H9 (cell line): ENCODE measurements at regions not wholly inside any gene's neighbourhood (a gene's known extent, or its start where the extent isn't known, plus 50 kb on each side); places are given as distances from the start of the nearest gene placed in this dataset.

ENCODE experiments used
- DNase-seq: peaks from one replicate; pipeline ENCODE4 v3.0.0-alpha.2; 2017
- H2AFZ ChIP-seq: one replicate; pipeline ENCODE4 v1.6.1; 2013; ENCODE audit warnings: mild to moderate bottlenecking, low read length, control low read depth, moderate library complexity
- H2AK5ac ChIP-seq: 2 replicates; pipeline ENCODE4 v1.6.1; 2013; ENCODE audit warnings: low read length, control low read depth, mixed read lengths; ENCODE audit not compliant: insufficient read length
- H2BK120ac ChIP-seq: one replicate; pipeline ENCODE4 v1.6.1; 2013; ENCODE audit warnings: low read depth, mild to moderate bottlenecking, low read length, control low read depth, inconsistent platforms; ENCODE audit not compliant: poor library complexity, severe bottlenecking
- H2BK12ac ChIP-seq: 2 replicates; pipeline ENCODE4 v1.6.1; 2013; ENCODE audit warnings: low read length, control low read depth, mixed read lengths, low read depth; ENCODE audit not compliant: insufficient read length
- H2BK15ac ChIP-seq: 2 replicates; pipeline ENCODE4 v1.6.1; 2013; ENCODE audit warnings: low read depth, low read length, control low read depth
- H2BK20ac ChIP-seq: one replicate; pipeline ENCODE4 v1.6.1; 2013; ENCODE audit warnings: low read depth, mild to moderate bottlenecking, low read length, control low read depth, inconsistent platforms; ENCODE audit not compliant: poor library complexity, severe bottlenecking
- H2BK5ac ChIP-seq: 2 replicates; pipeline ENCODE4 v1.6.1; 2013; ENCODE audit warnings: low read length, control low read depth, mixed read lengths; ENCODE audit not compliant: insufficient read length
- H3K14ac ChIP-seq: 2 replicates; pipeline ENCODE4 v1.6.1; 2013; ENCODE audit warnings: low read length, control low read depth; ENCODE audit not compliant: insufficient read depth
- H3K18ac ChIP-seq: 2 replicates; pipeline ENCODE4 v1.6.1; 2013; ENCODE audit warnings: low read depth, mild to moderate bottlenecking, mixed read lengths, low read length, control low read depth; ENCODE audit not compliant: insufficient read length
- H3K23ac ChIP-seq: 2 replicates; pipeline ENCODE4 v1.6.1; 2013; ENCODE audit warnings: low read length, control low read depth, mixed read lengths, low read depth; ENCODE audit not compliant: insufficient read length
- H3K23me2 ChIP-seq: 2 replicates; pipeline ENCODE4 v1.6.1; 2013; ENCODE audit warnings: low read depth, mild to moderate bottlenecking, mixed read lengths, low read length, control low read depth; ENCODE audit not compliant: insufficient read length, poor library complexity, severe bottlenecking
- H3K27ac ChIP-seq: 2 replicates; pipeline ENCODE4 v1.5.1; 2013; ENCODE audit warnings: low read length, control low read depth, mixed read lengths, low read depth; ENCODE audit not compliant: insufficient read length
- H3K27me3 ChIP-seq: 2 replicates; pipeline ENCODE4 v1.6.1; 2013; ENCODE audit warnings: low read length, control low read depth, inconsistent platforms; ENCODE audit not compliant: insufficient read depth
- H3K4ac ChIP-seq: 2 replicates; pipeline ENCODE4 v1.6.1; 2013; ENCODE audit warnings: low read depth, mild to moderate bottlenecking, control low read depth, inconsistent platforms, low read length, moderate library complexity
- H3K4me1 ChIP-seq: 2 replicates; pipeline ENCODE4 v1.6.1; 2013; ENCODE audit warnings: low read length, control low read depth, inconsistent platforms; ENCODE audit not compliant: insufficient read depth
- H3K4me2 ChIP-seq: 2 replicates; pipeline ENCODE4 v1.6.1; 2013; ENCODE audit warnings: low read length, control low read depth, mixed read lengths; ENCODE audit not compliant: insufficient read length, insufficient read depth
- H3K56ac ChIP-seq: 2 replicates; pipeline ENCODE4 v1.6.1; 2013; ENCODE audit warnings: low read depth, mild to moderate bottlenecking, mixed read lengths, low read length, control low read depth; ENCODE audit not compliant: insufficient read length
- H3K79me1 ChIP-seq: 2 replicates; pipeline ENCODE4 v1.6.1; 2013; ENCODE audit warnings: low read depth, mild to moderate bottlenecking, moderate library complexity, low read length, control low read depth, inconsistent platforms; ENCODE audit not compliant: insufficient read depth, poor library complexity, severe bottlenecking
- H3K79me2 ChIP-seq: 2 replicates; pipeline ENCODE4 v1.6.1; 2013; ENCODE audit warnings: low read length, control low read depth, inconsistent platforms; ENCODE audit not compliant: insufficient read depth
- H3K9ac ChIP-seq: 2 replicates; pipeline ENCODE4 v1.6.1; 2013; ENCODE audit warnings: low read length, control low read depth, mixed read lengths; ENCODE audit not compliant: insufficient read length; ENCODE audit errors: extremely low read depth
- H3K9me3 ChIP-seq: one replicate; pipeline ENCODE4 v1.6.1; 2013; ENCODE audit warnings: low read depth, low read length, inconsistent platforms; ENCODE audit not compliant: control insufficient read depth
- H3T11ph ChIP-seq: one replicate; pipeline ENCODE4 v1.6.1; 2013; ENCODE audit warnings: mild to moderate bottlenecking, low read length, control low read depth, inconsistent platforms
- H4K20me1 ChIP-seq: one replicate; pipeline ENCODE4 v1.6.1; 2013; ENCODE audit not compliant: control insufficient read depth, insufficient read length, insufficient read depth
- H4K5ac ChIP-seq: 2 replicates; pipeline ENCODE4 v1.6.1; 2013; ENCODE audit warnings: low read depth, mild to moderate bottlenecking, mixed read lengths, low read length, control low read depth; ENCODE audit not compliant: insufficient read length
- H4K8ac ChIP-seq: replicated peaks from 2 replicates; pipeline ENCODE4 v1.6.1; 2013; ENCODE audit warnings: low read length, control low read depth, mixed read lengths, low read depth; ENCODE audit not compliant: insufficient read length
- H4K91ac ChIP-seq: 2 replicates; pipeline ENCODE4 v1.6.1; 2013; ENCODE audit warnings: low read depth, mild to moderate bottlenecking, moderate library complexity, mixed read lengths, low read length, control low read depth; ENCODE audit not compliant: insufficient read length
- H3K27ac Mint-ChIP-seq, 3 experiments: 2 replicates in 2 of 3; 3 replicates in 1 of 3; pipeline ENCODE4 v1.8.0; 2020 to 2021; ENCODE audit warnings: mixed read lengths in 3 of 3, mild to moderate bottlenecking in 1 of 3, moderate library complexity in 1 of 3
- H3K27me3 Mint-ChIP-seq: 2 replicates; pipeline ENCODE4 v1.8.0; 2021; ENCODE audit warnings: low read depth, mild to moderate bottlenecking, moderate library complexity, mixed read lengths
- H3K36me3 Mint-ChIP-seq, 3 experiments: 2 replicates in 2 of 3; 3 replicates in 1 of 3; pipeline ENCODE4 v1.8.0; 2020 to 2021; ENCODE audit warnings: low read depth in 3 of 3, mixed read lengths in 3 of 3; ENCODE audit not compliant: insufficient read depth in 1 of 3
- H3K4me1 Mint-ChIP-seq, 2 experiments: 2 replicates each; pipeline ENCODE4 v1.8.0; 2020; ENCODE audit warnings: mixed read lengths in 2 of 2
- H3K4me3 Mint-ChIP-seq, 2 experiments: 2 replicates in 1 of 2; 3 replicates in 1 of 2; pipeline ENCODE4 v1.8.0; 2020 to 2021; ENCODE audit warnings: mild to moderate bottlenecking in 2 of 2, mixed read lengths in 2 of 2, moderate library complexity in 1 of 2
- H3K9me3 Mint-ChIP-seq, 2 experiments: 2 replicates in 1 of 2; 3 replicates in 1 of 2; pipeline ENCODE4 v1.8.0; 2020; ENCODE audit warnings: mild to moderate bottlenecking in 2 of 2, mixed read lengths in 2 of 2, moderate library complexity in 1 of 2
- CTCF ChIP-seq: fragments of 200-600 bp; sonication (generic); conservative IDR thresholded peaks from 3 replicates; pipeline ENCODE4 v1.8.0; 2021; ENCODE audit warnings: antibody characterized with exemption, mild to moderate bottlenecking
- WGBS: extraction: QIAGEN DNeasy Blood & Tissue Kit; methylation state at CpG from one replicate; pipeline ENCODE4 v1.1.7; 2013; ENCODE audit warnings: missing lambda C conversion rate, low lambda C conversion rate, mixed read lengths; ENCODE audit not compliant: insufficient read length; ENCODE audit errors: extremely low coverage; 5-methylcytosine and 5-hydroxymethylcytosine counted together

DNA sequence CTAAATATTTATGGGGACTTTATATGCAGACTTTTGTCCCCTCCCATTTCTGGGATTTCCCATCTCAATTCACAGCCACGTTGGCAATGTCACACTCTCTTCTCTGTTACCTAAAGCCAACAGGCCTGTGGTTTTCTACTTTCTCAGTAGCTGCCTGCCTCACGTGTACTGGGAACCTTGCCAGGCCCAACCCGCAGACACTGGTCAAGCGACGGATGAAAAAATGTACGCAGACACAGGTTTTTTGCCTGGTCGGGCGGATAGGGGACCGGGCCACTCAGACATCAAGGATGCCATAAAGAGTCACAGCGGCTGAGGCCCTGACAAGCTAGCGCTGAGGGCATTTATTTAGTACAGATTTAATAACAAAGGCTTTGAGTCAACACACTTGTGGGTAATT lies 204.4 kb upstream of the DPP6 start:
- Histone ChIP-seq H2BK5ac (no peak overlapping the region), H3T11ph (no peak overlapping the region), H3K27me3 (no peaks in the 10 kb centered on the region; the same call in 1 of the 2 replicates), H3K56ac (no peak overlapping the region), H3K18ac (no peak overlapping the region), H2AFZ (no peak overlapping the region), H2BK12ac (no peak overlapping the region), H3K4ac (no peak overlapping the region), H2BK20ac (no peak overlapping the region), H4K8ac (no peak overlapping the region), H3K27ac (no peak overlapping the region), H3K4me2 (no peak overlapping the region), H4K20me1 (no peaks in the 10 kb centered on the region), H3K14ac (no peak overlapping the region), H3K23me2 (no peaks in the 10 kb centered on the region), H3K9ac (no peak overlapping the region), H2BK15ac (no peak overlapping the region), H2AK5ac (no peak overlapping the region), H4K91ac (no peak overlapping the region), H3K79me2 (0 out of 2 replicates have a peak, but pooled peaks cover 1% of the 10 kb centered on the region), H2BK120ac (no peak overlapping the region), H3K79me1 (no peaks in the 10 kb centered on the region), H4K5ac (no peak overlapping the region), H3K4me1 (no peaks in the 10 kb centered on the region), H3K9me3 (peaks cover 15% of the 10 kb centered on the region), H3K23ac (no peak overlapping the region)
- Mint-ChIP-seq H3K27ac (no peak overlapping the region), H3K36me3 (peaks cover 0 to 23% (median 3%) of the 10 kb centered on the region in 3 experiments; a peak in 4 of 7 replicates), H3K9me3 (peaks cover 83 to 90% of the 10 kb centered on the region in 2 experiments), H3K4me1 (no peaks in the 10 kb centered on the region), H3K4me3 (no peak overlapping the region), H3K27me3 (no peaks in the 10 kb centered on the region)
- no CpG with 5 or more reads among the region's 11 CpGs for WGBS
- no peak for TF ChIP-seq CTCF
- no peak for DNase-seq
